Superior temporal gyrus (tissue), 1 donor: ENCODE measurements at regions not wholly inside any gene's neighbourhood (a gene's known extent, or its start where the extent isn't known, plus 50 kb on each side); places are given as distances from the start of the nearest gene placed in this dataset.
A peak's percentile ranks its signal among the peaks of the same experiment; 100 is the strongest.

Experiments
- DNase-seq: peaks from one replicate; pipeline ENCODE4 v3.0.0-alpha.2; 2016; ENCODE audit errors: extremely low spot score

DNA sequence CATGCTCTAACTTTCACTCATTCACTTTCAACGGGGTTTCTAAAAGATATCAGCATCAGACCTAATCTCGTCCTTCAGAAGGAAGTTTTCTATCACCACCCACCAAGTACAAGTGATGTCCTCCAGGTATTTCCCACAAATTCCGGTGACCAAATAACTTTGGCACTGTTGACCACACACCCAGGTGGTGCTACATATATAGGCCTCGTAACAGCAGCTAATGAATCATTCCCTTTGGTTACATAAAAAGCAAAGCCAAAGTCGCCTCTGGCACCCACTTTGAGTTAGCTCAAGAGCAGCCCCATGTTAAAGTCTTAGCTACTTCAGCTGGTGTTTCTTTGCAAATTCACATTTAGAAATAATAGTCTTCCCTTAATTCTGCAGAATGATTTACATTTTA, 138.2 kb upstream of the OSR1 start:
- DNase-seq: no peak

DNA sequence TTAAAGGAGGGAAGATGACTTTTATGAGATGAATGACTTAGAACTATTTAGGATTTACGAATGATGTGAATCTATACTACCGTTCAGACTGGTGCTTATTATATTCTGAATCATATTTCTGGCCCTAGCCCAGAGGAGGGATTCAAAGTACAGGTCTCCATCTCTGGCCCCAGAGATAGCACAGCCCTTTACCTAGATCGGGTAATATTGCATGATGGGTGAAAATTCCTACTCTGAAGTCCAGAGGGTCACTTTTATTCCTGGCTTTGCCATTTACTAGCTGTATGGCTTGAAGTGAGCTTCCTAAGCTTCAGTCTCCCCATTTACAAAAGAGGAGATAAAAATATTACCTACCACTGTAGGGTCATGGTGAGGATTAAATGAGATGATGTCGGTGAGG, 135.8 kb upstream of the OSR1 start:
- no peak for DNase-seq

DNA sequence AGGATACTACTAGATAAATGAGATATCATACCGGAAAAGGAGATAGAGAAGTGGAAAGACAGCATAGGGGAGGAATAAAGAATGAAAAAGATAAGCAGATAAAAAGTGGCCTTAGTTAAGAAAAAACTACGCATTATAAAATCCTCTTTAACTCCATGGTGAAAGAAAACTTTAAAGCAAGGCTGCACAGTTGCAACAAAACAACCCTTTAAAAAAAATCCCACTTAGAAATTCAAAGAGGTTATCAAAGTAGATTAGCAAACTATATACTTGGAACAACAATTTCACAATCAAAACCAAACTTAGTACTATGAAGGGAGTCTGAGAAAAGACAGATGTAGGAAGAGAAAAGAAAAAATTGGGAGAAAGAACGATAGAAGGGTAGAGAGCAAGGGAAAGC, 133.4 kb upstream of the OSR1 start:
- no peak for DNase-seq

DNA sequence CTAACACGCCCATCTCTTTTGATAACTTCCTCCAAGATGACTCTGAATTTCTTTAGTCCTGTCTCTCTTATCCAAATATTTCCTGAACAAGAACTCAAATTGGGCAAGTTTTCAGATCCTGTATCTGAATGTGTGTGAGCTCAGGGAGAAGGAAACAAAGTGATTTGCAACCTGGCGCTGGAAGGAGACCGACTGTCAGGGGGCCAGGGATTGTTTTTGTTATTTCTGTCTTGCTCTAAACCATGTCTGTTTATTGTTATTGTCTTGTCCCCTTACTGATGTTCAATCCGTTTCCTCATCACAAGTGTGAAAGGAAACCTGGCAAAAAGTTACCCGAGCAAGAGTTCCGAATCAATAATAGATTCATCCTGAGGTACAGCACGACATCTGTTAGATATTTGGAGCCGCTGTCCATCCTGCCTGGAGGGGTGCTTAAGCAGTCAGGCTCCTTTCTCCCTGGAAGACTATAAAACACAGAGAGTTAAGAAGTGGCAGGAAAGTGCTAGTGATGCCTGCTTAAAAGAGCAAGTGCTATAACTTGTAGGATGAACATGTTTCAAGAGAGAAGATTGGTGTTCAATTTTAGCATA, 132.5 kb upstream of the OSR1 start:
- DNase-seq: no peak

DNA sequence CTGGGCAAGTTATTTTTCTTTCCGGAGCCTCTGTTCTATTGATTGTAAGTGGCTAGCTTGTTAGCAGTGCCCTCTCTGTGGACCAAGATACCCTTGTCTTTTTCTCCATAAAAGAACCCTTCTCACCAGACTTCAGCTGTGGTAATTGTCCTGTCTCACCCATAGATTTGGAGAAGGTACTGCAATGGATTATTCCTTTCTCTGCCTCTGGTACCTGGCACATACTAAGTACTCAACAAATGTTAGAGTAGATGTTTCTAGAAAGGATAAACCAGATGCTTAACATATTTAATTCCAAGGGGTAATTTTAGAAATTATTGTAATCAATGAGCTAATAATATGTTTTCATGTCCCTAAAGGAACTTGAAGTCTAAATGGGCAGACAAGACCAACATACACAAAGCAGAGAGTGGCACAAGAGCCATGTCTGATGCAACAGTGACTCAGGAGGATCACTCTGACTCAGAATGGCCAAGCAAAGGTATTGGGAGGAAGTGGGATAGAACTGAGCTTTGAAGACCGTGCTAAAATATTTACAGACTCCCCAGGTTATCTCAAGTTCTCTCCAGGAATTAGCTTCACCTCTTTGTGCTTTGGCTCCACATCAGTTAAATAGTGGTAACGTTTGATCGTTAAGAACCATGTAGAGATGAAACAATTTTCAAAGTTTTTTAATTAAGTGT, 129.7 kb upstream of the OSR1 start:
- DNase-seq: no peak

DNA sequence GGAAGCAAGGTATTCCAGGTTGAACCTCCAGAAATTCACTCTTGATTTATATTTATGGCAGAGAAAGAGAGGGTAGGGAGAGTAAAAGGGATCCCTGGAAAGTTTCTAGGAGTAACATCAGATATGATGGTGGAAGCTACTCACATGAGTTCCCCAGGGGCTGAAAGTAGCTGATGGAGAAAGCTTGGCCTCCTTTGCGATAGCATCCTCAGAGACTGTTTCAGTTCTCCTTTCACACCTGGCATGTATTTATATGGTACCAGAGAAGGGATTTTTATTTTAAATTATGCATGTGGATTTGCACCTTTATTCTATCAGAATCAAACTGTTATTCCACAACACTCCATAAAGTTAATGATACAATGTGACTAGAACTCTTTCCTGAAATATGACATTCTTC, 126.3 kb upstream of the OSR1 start:
- no peak for DNase-seq

DNA sequence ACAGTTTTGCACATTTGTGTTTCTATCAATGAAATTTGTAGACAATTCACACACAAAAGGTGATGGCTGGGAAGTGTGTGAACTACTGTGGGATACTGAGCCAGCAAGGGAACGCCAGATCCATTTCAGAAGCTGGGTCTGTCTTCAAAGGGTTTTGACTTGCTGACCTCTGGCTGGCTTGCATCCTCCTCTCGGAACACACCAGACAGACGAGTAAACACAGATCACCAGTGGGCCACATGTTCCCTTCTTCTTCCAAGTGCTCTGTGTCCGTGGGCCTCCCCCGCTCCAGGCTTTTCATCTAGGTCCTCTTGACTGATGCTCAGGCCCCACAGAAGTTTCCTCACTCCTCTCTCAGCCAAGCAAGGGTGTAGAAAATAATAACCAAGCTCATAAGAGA, 122.2 kb upstream of the OSR1 start:
- DNase-seq: no peak

DNA sequence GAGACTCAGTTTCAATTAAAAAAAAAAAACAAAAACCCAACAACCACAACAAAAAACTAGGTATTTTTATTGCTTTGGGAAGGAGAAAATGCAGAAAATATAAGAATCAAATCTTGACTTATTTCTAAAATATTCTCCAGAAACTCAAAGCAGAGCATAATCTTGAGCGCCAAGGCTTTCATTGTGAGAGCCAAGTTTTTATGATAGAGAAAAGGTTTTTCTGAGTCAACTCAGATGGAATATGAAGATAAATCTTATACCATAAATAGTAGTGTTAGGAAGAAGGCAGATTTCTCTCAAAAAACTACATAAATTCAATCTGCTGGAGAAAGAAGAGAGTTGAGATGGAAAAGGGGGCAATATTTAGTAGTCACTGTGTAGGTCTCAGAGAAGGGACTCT, 121.2 kb upstream of the OSR1 start:
- DNase-seq: no peak

DNA sequence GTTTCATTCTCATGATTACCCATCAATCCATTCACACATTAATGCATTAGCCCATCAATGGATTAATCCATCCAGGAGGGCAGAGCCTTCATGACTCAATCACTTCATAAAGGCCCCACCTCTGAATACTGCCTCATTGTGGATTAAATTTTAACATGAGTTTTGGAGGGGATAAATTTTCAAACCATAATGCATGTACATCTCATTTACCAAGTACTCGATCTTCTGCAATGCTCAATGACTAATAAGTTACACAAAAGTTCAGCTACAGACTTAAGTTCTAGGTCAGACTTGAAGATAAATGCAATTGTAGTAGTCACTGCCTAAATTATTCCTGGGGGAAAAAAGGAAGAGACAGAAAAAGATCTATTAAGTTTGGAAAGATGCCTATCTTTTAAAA, 120.0 kb upstream of the OSR1 start:
- no peak for DNase-seq

DNA sequence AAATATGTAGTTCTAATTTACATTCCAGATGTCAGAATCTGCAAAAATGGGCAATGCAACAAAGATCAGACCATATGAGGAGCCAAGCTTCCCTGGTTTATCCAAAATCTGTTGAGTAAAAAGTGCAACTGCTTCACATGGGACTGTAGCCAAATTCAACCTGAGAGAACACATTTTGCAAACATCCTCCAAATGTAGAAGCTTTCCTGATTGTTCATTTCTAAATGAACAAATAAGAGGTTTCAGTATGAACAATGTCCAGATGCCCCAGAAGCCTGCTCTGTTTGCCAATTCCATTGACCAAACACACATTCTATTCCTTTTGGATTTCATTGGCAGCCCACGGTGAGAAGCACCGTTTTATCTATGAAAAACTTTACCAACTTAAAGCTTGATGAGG, 117.9 kb upstream of the OSR1 start:
- DNase-seq: no peak

DNA sequence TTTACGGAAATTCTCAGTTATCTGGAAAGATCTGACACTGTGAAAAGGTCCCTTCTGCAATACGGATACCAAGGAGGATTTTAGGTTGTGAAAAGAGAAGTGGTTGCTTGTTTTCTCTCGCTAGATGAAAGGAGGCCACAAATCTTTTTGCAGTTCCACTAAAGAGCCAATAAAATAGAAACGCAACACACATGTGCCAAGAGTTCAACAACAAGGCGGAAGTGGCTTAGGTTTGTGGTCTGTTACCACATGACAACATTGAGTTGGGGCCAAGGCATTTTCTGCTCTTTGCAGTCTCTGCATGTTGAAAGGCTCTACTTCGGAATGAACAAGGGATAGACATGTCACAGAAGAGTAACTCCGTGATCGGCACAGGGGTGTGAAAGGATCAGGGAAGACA, 115.7 kb upstream of the OSR1 start:
- peak; percentile 35 for DNase-seq

DNA sequence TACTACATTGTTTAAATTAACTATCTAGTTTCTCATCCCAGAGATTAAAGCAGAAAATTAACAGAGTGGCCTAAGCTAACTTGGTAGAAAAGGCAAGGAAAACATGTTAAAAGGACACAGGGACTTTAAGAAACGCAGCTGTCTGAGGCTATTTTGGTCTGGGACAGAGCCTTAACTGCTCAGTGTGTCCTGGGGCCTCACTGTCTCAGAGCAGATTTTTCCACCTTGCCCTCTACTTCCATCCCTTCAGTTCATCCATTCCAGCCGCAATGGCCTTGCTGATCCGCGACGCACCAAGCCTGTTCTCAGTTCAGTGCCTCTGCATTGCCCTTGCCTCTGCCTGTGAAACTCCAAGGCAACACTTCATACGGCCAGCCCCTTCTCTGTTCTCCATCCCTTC, 114.9 kb upstream of the OSR1 start:
- no peak for DNase-seq

DNA sequence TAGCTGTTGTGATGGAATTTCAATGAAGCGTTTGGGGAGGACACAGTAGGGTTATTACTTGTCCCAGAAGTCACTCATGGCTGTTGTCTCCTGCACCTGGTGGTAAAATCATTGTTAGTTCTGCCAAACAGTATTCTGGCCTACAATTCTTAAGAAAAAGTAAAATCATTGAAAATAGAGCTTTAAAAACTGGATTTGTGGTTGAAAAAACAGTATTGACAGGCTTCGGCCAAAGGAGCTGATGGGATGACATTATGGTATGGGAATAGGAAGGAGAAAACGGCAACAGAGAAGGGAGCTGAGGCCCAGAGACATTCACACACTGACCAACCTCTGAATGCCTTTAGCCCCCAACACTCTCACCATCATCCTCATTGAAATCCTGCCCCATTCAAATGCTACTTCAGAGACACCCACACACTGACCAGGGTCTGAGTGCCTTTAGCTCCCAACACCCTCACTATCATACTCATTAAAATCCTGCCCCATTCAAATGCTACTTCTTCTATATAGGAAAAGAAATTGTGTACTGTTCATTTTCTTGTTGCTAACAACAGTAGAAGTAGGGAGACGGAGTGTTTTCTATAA, 114.1 kb upstream of the OSR1 start:
- DNase-seq: no peak

DNA sequence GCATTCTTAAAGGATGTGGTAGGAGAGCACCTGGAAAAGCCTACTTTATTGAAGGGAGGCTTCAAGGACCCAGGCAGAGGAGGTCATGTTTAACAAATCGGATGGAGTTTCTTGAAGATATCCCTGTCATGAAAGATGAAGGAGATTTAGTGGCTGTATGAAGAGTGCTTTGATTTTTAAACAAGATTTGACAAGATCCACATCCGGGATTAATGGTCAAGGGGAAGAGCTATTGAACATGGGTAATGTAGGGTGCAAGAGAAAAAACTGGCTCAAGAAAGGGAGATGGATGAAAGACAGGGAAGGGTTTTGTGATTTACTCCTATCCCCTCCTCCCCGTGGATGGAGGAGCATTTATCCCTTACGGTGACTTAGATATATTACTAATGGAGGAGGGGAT, 113.1 kb upstream of the OSR1 start:
- no peak for DNase-seq

DNA sequence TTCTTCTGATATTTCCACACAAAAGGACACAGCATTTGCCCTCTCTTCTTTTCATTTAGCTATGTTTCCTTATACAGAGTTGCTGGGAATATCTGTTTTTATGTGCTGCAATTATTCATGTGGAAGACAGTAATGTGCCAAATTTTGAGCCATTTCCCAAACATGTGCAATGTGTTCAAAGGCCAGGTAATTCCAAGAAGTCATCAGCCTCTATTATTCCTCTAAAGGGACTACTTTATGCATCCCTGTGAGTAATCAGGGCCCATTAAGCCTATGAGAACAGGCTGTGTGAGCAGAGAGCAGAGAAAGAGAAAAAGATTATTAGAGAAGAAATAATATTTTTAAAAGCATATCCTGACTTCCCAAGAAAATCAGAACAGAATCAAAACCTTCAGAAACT, 107.6 kb upstream of the OSR1 start:
- no peak for DNase-seq

DNA sequence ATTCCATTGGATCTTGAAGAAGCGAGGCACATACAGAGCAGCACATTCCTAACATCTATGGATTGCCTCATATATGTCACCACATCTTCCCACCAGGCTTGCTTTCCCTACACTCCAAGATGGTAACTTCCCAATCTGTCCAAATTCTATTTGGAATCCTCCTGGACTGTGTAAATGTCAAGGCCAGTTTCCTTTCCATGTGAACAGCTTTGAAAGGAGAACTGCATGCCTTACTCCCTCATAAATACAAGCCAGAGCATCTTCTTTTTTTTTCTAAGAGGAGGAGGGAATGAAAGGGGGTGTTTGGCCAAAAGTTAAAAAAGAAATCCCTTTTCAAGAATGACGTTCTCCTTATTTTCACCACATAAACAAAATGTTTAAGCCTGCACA, 103.8 kb upstream of the OSR1 start:
- no peak for DNase-seq

DNA sequence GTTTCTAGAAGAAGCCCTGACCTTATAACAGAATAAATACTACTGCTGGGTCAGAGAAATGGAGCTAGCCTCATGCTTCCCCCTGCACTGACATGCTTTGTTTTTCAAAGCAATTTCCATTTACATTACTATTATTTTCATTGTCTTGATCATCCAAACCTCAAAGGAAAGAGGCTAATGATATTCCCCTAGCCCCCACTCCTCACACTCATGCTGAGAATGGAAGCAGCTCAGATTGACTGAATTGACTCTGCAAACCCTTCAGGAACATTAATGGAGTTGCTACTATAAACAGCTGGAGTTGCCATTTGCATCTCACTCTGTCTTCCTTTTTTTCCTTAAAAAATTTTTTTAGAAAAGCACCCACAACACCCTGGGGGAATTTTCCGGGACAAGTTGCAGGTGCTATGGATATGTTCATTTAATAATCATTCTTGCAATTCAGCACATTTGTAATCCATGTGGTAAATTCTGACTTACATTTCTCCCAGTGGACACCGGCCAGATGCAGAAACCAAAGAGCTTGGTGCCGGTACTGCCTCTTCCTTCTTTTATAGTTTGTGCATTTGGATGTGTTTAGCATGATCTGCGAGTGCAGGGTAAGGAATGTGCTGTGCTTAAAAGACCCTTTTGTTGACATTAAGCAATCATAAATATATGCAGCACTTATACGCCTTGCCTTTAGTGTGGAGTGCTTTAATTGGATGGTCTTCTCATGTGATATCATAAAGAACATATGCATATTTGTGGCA, 103.3 kb upstream of the OSR1 start:
- no peak for DNase-seq

DNA sequence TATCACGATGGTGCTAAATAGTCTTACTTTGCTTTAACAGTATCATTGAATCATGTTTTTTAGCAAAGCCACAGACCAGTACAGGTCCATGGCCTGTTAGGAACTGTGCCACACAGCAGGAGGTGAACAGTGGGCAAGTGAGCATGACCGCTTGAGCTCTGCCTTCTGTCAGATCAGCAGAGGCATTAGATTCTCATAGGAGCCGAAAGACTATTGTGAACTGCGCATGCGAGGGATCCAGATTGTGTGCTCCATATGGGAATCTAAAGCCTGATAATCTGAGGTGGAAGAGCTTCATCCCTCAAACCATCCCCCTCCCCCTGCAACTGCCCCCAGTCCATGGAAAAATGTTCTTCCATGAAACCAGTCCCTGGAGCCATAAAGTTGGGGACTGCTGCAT, 102.3 kb upstream of the OSR1 start:
- no peak for DNase-seq

DNA sequence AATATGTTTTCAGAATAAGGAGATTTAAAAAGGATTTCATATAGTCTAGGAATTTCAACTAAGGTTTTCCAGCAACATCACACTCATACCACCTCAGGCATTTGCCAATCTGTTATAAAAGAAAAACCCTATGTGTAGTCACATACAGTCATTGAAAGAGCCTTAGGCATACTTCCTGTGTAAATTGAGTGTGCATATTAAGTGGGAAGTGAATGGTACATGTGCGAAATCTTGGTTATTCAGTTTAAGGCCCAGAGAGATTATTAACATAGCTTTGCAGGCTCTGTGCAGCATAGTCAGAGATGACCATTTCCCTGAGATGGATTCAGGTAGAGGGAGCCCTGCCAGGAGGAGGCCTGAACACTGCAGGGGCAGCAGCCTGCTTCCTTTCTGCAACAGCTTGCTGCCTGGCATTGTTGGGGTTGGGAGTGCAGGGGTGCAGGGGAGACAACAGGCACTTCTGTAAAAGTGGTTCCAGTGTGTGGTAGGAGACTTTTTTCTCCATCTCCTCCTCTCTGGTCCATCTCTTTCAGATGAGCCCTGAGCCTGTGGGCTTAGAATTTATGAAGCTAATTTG, 100.1 kb upstream of the OSR1 start:
- DNase-seq: no peak

DNA sequence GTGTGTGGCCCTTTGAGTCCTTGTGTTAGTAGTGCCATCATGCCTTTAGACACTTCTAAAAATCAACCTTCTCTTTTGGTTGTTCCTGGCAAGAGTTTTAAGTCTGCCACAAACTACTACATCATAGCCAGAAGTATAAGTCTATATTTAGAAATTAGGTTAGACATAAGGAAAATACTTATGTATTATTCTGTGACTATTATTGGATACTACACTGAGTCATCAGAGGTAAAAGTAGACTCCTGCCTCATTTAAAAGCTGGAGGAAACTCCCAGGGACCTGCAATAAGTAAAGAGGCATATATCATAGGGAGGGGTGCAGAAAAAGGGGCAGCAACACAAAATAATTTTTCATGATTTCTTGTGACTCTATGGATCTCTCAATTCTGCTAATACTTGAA, 99.4 kb upstream of the OSR1 start:
- no peak for DNase-seq

DNA sequence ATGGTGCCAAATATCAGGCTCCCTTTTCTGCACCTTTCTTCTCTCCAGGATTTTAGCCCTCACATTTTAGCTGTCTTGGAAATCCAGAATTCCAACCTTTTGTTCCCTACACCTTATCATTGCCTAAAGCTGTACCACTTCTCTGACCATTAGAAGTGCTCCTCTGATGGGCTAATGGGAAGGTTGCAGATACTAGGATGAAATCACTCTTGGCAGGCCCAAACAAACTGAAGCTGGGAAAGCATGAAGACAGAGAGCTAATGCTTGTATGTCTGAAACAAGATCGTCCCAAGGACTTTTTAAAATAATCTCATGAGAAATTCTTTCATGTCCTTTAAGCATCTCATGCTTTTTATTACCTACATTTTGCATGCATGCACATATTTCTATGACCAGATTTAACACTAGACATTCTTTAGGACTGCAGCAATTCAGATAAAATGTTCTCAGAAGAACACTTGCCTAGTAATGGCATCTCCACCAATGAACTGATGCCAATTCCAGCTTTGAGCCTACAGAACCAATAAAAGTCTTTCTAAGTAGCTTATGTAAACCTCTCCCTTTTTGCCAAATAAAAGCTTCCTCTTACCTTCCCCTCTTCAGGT, 98.4 kb upstream of the OSR1 start:
- DNase-seq: no peak

DNA sequence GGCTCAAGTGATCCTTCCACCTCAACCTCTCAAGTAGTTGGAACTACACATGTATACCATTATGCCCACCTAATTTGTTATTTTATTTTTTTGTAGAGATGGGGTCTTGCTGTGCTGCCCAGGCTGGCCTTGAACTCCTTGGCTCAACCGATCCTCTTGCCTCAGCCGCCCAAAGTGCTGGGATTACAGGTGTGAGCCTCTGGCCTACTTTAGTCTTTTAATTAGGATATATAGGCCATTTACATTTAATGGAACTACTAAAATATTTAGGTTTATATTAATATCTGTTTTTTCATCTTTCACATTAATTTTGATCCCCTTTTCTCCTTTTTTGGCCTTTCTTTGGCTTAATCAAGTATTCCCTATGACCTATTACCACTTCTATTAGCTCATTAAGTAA, 95.7 kb upstream of the OSR1 start:
- DNase-seq: no peak
